ENCODE measurements at regions not wholly inside any gene's neighbourhood (a gene's known extent, or its start where the extent isn't known, plus 50 kb on each side); places are given as distances from the start of the nearest gene placed in this dataset.
"Not testable (repeated sequence)": the region's sequence is repeated elsewhere in the genome, so short reads cannot be mapped to it uniquely, and the experiment has no call there.

GRCh38 chr4:20193141-20193936 is 58.4 kb upstream of the SLIT2 start:
- intact Hi-C loops (cut with DNase I; ENCODE audit: low total_unique reads) = no loop called here
- Histone ChIP-seq H3K4me3 (no peak overlapping the region), H3K4me1 (peaks cover 0 to 12% (median 2%) of the 10 kb centered on the region in 6 donors), H3K27ac (peak overlapping the region in 6 of 8 donors; percentile 12 to 51 (median 24)), H3K27me3 (replicated peaks in 1 of 7) (no peaks in the 10 kb centered on the region), H3K9me3 (peaks cover 0 to 23% (median 4%) of the 10 kb centered on the region in 8 donors), H3K36me3 (no peaks in the 10 kb centered on the region)
- 60 to 74% (median 66%) methylated on average over 5 of the region's 5 CpGs for WGBS, 5 donors
- DNase-seq = no peak
- TF ChIP-seq POLR2A (IDR thresholded peaks at IDR 0.05) (no peak), CTCF (IDR thresholded peaks at IDR 0.05 in 8 of 11, conservative IDR thresholded peaks at IDR 0.05 in 3 of 11) (no peak), POLR2AphosphoS5 (IDR thresholded peaks at IDR 0.05) (no peak)

- TF ChIP-seq POLR2A (IDR thresholded peaks at IDR 0.05) (no peak), POLR2AphosphoS5 (IDR thresholded peaks at IDR 0.05) (no peak), CTCF (IDR thresholded peaks at IDR 0.05 in 8 of 11, conservative IDR thresholded peaks at IDR 0.05 in 3 of 11) (no peak)
- H3K27ac ChIP-seq = peak overlapping the region in 6 of 8 donors; percentile 12 to 51 (median 24)
- no peak for DNase-seq
Observed at GRCh38 chr4:20192736-20193135, 59.0 kb upstream of the SLIT2 start.

GRCh38 chr4:20185103-20185502 is 66.6 kb upstream of the SLIT2 start:
- H3K36me3 ChIP-seq = no peaks in the 10 kb centered on the region
- DNase-seq = no peak
- no peaks in the 10 kb centered on the region for H3K27me3 ChIP-seq (replicated peaks in 1 of 7)
- TF ChIP-seq CTCF (IDR thresholded peaks at IDR 0.05 in 8 of 11, conservative IDR thresholded peaks at IDR 0.05 in 3 of 11) (no peak), POLR2AphosphoS5 (IDR thresholded peaks at IDR 0.05) (no peak), POLR2A (IDR thresholded peaks at IDR 0.05) (no peak)
- H3K4me1 ChIP-seq = no peaks in the 10 kb centered on the region
- H3K27ac ChIP-seq = no peak overlapping the region
- 41 to 65% (median 53%) methylated on average over 2 of the region's 2 CpGs for WGBS, 5 donors
- no peak overlapping the region for H3K4me3 ChIP-seq
- H3K9me3 ChIP-seq = peaks cover 0 to 32% (median 12%) of the 10 kb centered on the region in 8 donors
- intact Hi-C loops (cut with DNase I; ENCODE audit: low total_unique reads) = no loop called here

More at GRCh38 chr4:20192736-20193135, 59.0 kb upstream of the SLIT2 start:
- no peak overlapping the region for H3K4me3 ChIP-seq
- peaks cover 0 to 23% (median 4%) of the 10 kb centered on the region in 8 donors for H3K9me3 ChIP-seq
- intact Hi-C loops (cut with DNase I; ENCODE audit: low total_unique reads) = no loop called here
- H3K36me3 ChIP-seq = no peaks in the 10 kb centered on the region
- H3K27me3 ChIP-seq (replicated peaks in 1 of 7) = no peaks in the 10 kb centered on the region
- H3K4me1 ChIP-seq = peaks cover 0 to 12% (median 2%) of the 10 kb centered on the region in 6 donors
- WGBS, 5 donors = 73 to 88% (median 79%) methylated on average over 2 of the region's 2 CpGs

- H3K36me3 ChIP-seq; H3K27ac ChIP-seq; H3K4me1 ChIP-seq; H3K27me3 ChIP-seq (replicated peaks in 1 of 7); H3K4me3 ChIP-seq; DNase-seq; intact Hi-C loops (cut with DNase I; ENCODE audit: low total_unique reads): not testable (repeated sequence)
- peaks cover 0 to 32% (median 22%) of the 10 kb centered on the region in 8 donors for H3K9me3 ChIP-seq
- 81 to 96% (median 88%) methylated on average over 5 of the region's 5 CpGs for WGBS, 5 donors
Observed at GRCh38 chr4:20183131-20183530, 68.6 kb upstream of the SLIT2 start.
